SK-N-SH (cell line): ENCODE measurements at regions not wholly inside any gene's neighbourhood (a gene's known extent, or its start where the extent isn't known, plus 50 kb on each side); places are given as distances from the start of the nearest gene placed in this dataset.

Experiments used
- CTCF ChIP-seq: fragments of 200-600 bp; sonication (generic); IDR thresholded peaks from 2 replicates; pipeline ENCODE4 v1.6.1; 2017; ENCODE audit warnings: antibody characterized with exemption, mild to moderate bottlenecking, moderate library complexity
- EP300 ChIP-seq, 2 experiments: IDR thresholded peaks; 2 replicates each; pipeline versions ENCODE4 v1.4.0 to v1.6.1; 2012; ENCODE audit warnings: borderline replicate concordance in 1 of 2, low read depth in 1 of 2, low read length in 1 of 2
- EZH2phosphoT487 ChIP-seq: fragments of 200-600 bp; sonication (generic); IDR thresholded peaks from 2 replicates; pipeline ENCODE4 v1.6.1; 2017; ENCODE audit warnings: low read depth, mixed run types, mild to moderate bottlenecking, antibody characterized with exemption, moderate library complexity, borderline replicate concordance
- MAX ChIP-seq: IDR thresholded peaks from 2 replicates; pipeline ENCODE4 v1.4.0; 2012; ENCODE audit warnings: low read depth
- PBX3 ChIP-seq: IDR thresholded peaks from 2 replicates; pipeline ENCODE4; 2012
- SIN3A ChIP-seq: IDR thresholded peaks from 2 replicates; pipeline ENCODE4 v1.6.1; 2012; ENCODE audit warnings: low read depth, mild to moderate bottlenecking, low read length, moderate library complexity, borderline replicate concordance
- TAF1 ChIP-seq: IDR thresholded peaks from 2 replicates; pipeline ENCODE4 v1.6.1; 2012; ENCODE audit warnings: low read depth, mild to moderate bottlenecking, low read length, moderate library complexity, borderline replicate concordance
- USF2 ChIP-seq: fragments of 150-350 bp; IDR thresholded peaks from 2 replicates; pipeline ENCODE4 v1.6.1; 2017; ENCODE audit warnings: antibody characterized with exemption, low read length, low read depth, borderline replicate concordance
- ZBTB33 ChIP-seq: IDR thresholded peaks from 2 replicates; pipeline ENCODE4 v1.4.0; 2012; ENCODE audit warnings: low read depth, borderline replicate concordance

GRCh38 chr20:40468759-40469158, 220.3 kb downstream of the MAFB start:
- TF ChIP-seq SIN3A (no peak), CTCF (no peak), EP300 (IDR thresholded peaks at IDR 0.05; ENCODE audit: borderline replicate concordance in 1 of 2, low read depth in 1 of 2, low read length in 1 of 2) (no peak), TAF1 (no peak), USF2 (no peak), ZBTB33 (no peak), PBX3 (no peak), EZH2phosphoT487 (no peak), MAX (no peak)
